Testis (tissue), 2 donors: ENCODE measurements at regions not wholly inside any gene's neighbourhood (a gene's known extent, or its start where the extent isn't known, plus 50 kb on each side); places are given as distances from the start of the nearest gene placed in this dataset.

Experiments used
- CTCF ChIP-seq, 3 experiments: fragments of 450-650 bp in 2 of 3; fragments of 200-600 bp in 1 of 3; sonication (generic) in 1 of 3; IDR thresholded peaks; one replicate each; pipeline ENCODE4 v1.5.1; 2016 to 2019; ENCODE audit warnings: antibody characterized with exemption in 3 of 3, mild to moderate bottlenecking in 2 of 3, moderate library complexity in 1 of 3
- POLR2A ChIP-seq: fragments of 450-650 bp; IDR thresholded peaks from one replicate; pipeline ENCODE4 v1.6.1; 2017; ENCODE audit warnings: antibody characterized with exemption, mild to moderate bottlenecking, moderate library complexity

GRCh38 chr6:50921968-50922367 lies 103.3 kb downstream of the TFAP2B start:
- no peak for TF ChIP-seq CTCF (IDR thresholded peaks at IDR 0.05)
- TF ChIP-seq POLR2A: no peak
